ENCODE measurements at regions not wholly inside any gene's neighbourhood (a gene's known extent, or its start where the extent isn't known, plus 50 kb on each side); places are given as distances from the start of the nearest gene placed in this dataset.

DNA sequence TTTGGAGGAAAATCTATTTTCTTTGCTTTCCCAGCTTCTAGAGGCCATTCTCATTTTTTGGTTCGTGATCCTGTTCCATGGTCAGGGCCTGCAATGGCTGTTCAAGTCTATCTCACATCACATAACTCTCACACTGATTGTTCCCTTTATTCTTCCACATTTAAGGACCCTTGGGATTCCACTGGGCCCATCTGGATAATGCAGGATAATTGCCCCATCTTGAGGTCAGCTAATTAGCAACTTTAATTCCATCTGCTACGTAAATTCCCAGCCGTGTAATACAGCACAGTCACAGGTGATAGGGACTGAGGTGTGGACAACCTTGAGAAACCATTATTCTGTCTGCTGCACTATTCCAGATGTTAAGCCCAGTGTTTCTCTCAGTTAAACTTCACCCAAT is 311.6 kb upstream of the CNTN4 start:
- no peak overlapping the region for H3K14ac ChIP-seq (ENCODE audit: low read length in 2 of 2)

GRCh38 chr3:1792466-1792865 is 306.2 kb upstream of the CNTN4 start:
- no peak overlapping the region for H2BK12ac ChIP-seq (ENCODE audit: low read length in 2 of 2)
- no peaks in the 10 kb centered on the region for H3K36me3 ChIP-seq (ENCODE audit: control insufficient read depth in 1 of 2, insufficient read depth in 2 of 2, low read depth in 1 of 2, low read length in 2 of 2)
- H3K4me1 ChIP-seq (ENCODE audit: control insufficient read depth, insufficient read depth, low read depth, low read length), result no peaks in the 10 kb centered on the region
- H2BK5ac ChIP-seq (ENCODE audit: low read depth, low read length, poor library complexity, severe bottlenecking), result no peak overlapping the region
- H2BK15ac ChIP-seq (ENCODE audit: low read depth, poor library complexity, severe bottlenecking), result no peak overlapping the region
- no peak overlapping the region for H3K27ac ChIP-seq (ENCODE audit: low read length, poor library complexity, severe bottlenecking)
- H2AFZ ChIP-seq (ENCODE audit: low read depth, low read length), result no peak overlapping the region
- H3K4ac ChIP-seq (ENCODE audit: low read depth in 1 of 2, low read length in 2 of 2), result no peak overlapping the region
- no peaks in the 10 kb centered on the region for H3K27me3 ChIP-seq (ENCODE audit: control insufficient read depth in 1 of 2, insufficient read depth in 1 of 2, low read length in 2 of 2)
- H2AK5ac ChIP-seq (ENCODE audit: low read length, severe bottlenecking), result no peak overlapping the region
- H2BK120ac ChIP-seq (ENCODE audit: low read depth, low read length), result no peak overlapping the region
- H3K79me1 ChIP-seq (replicated peaks; ENCODE audit: low read length, poor library complexity, severe bottlenecking), result no peaks in the 10 kb centered on the region
- no peak overlapping the region for H3K9ac ChIP-seq (ENCODE audit: low read length)
- 98% methylated on average over 1 of the region's 2 CpGs for WGBS
- no peak overlapping the region for H3K4me3 ChIP-seq (ENCODE audit: insufficient read depth in 1 of 2, low read depth in 1 of 2, low read length in 2 of 2)
- H3K9me3 ChIP-seq (ENCODE audit: control insufficient read depth, low read length), result peaks cover 21% of the 10 kb centered on the region
- H3K18ac ChIP-seq (ENCODE audit: low read depth in 1 of 2, low read length in 2 of 2), result no peak overlapping the region
- no peak overlapping the region for H3K4me2 ChIP-seq (ENCODE audit: low read length, poor library complexity, severe bottlenecking)
- no peak for DNase-seq
- H4K8ac ChIP-seq (ENCODE audit: low read length), result no peak overlapping the region
- H4K91ac ChIP-seq (ENCODE audit: low read length), result no peak overlapping the region
- H3K23ac ChIP-seq (ENCODE audit: low read length in 2 of 2), result no peak overlapping the region
- no peak overlapping the region for H3K14ac ChIP-seq (ENCODE audit: low read length in 2 of 2)

More for the DNA sequence above, 311.6 kb upstream of the CNTN4 start:
- Histone ChIP-seq H3K18ac (ENCODE audit: low read depth in 1 of 2, low read length in 2 of 2) (no peak overlapping the region), H2BK120ac (ENCODE audit: low read depth, low read length) (no peak overlapping the region), H3K27ac (ENCODE audit: low read length, poor library complexity, severe bottlenecking) (no peak overlapping the region), H3K79me1 (replicated peaks; ENCODE audit: low read length, poor library complexity, severe bottlenecking) (no peaks in the 10 kb centered on the region), H2AFZ (ENCODE audit: low read depth, low read length) (no peak overlapping the region), H4K8ac (ENCODE audit: low read length) (no peak overlapping the region), H3K9ac (ENCODE audit: low read length) (no peak overlapping the region), H2AK5ac (ENCODE audit: low read length, severe bottlenecking) (no peak overlapping the region), H3K23ac (ENCODE audit: low read length in 2 of 2) (no peak overlapping the region), H4K91ac (ENCODE audit: low read length) (no peak overlapping the region), H2BK15ac (ENCODE audit: low read depth, poor library complexity, severe bottlenecking) (no peak overlapping the region), H3K4me3 (ENCODE audit: insufficient read depth in 1 of 2, low read depth in 1 of 2, low read length in 2 of 2) (no peak overlapping the region), H3K4me2 (ENCODE audit: low read length, poor library complexity, severe bottlenecking) (no peak overlapping the region), H2BK5ac (ENCODE audit: low read depth, low read length, poor library complexity, severe bottlenecking) (no peak overlapping the region), H3K4ac (ENCODE audit: low read depth in 1 of 2, low read length in 2 of 2) (no peak overlapping the region), H3K9me3 (ENCODE audit: control insufficient read depth, low read length) (peaks cover 15% of the 10 kb centered on the region), H3K27me3 (ENCODE audit: control insufficient read depth in 1 of 2, insufficient read depth in 1 of 2, low read length in 2 of 2) (no peaks in the 10 kb centered on the region), H3K36me3 (ENCODE audit: control insufficient read depth in 1 of 2, insufficient read depth in 2 of 2, low read depth in 1 of 2, low read length in 2 of 2) (no peaks in the 10 kb centered on the region), H3K4me1 (ENCODE audit: control insufficient read depth, insufficient read depth, low read depth, low read length) (no peaks in the 10 kb centered on the region), H2BK12ac (ENCODE audit: low read length in 2 of 2) (no peak overlapping the region)
- 78% methylated on average over 3 of the region's 3 CpGs for WGBS
- DNase-seq, result no peak

DNA sequence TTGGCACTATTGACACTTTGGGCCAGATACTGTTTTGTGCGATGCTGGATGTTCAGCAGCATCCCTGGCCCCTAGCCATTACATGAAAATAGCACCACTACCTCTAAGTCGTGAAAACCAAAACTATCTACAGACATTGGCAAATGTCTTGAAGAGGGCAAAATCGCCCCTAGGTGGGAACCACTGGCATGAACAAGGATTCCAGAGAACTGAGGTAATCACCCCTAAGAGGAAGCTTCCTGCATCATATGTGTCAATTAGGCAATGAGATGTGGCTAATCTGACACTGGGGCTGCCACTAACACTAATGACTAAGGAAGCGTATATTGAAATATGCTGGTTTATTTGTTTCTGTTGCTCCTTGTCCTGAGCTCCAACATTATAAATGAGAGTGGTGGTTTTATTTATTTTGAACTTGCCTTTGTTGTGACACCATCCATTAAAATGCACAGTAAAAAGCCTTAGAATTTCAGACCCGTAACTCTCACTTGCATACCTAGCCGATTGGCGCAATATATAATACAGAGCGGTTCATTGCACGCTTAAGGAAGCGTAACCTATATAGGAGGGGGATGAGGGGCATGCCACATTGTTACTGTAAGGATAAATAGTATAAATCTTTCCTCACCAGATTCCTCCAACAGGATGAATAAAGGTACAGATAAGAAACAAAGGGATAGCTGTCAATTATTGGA is 299.8 kb upstream of the CNTN4 start:
- Histone ChIP-seq H3K4me3 (ENCODE audit: insufficient read depth in 1 of 2, low read depth in 1 of 2, low read length in 2 of 2) (no peak overlapping the region), H3K79me1 (replicated peaks; ENCODE audit: low read length, poor library complexity, severe bottlenecking) (no peaks in the 10 kb centered on the region), H4K91ac (ENCODE audit: low read length) (no peak overlapping the region), H3K23ac (ENCODE audit: low read length in 2 of 2) (no peak overlapping the region), H2BK15ac (ENCODE audit: low read depth, poor library complexity, severe bottlenecking) (no peak overlapping the region), H3K36me3 (ENCODE audit: control insufficient read depth in 1 of 2, insufficient read depth in 2 of 2, low read depth in 1 of 2, low read length in 2 of 2) (no peaks in the 10 kb centered on the region), H2AK5ac (ENCODE audit: low read length, severe bottlenecking) (no peak overlapping the region), H2BK120ac (ENCODE audit: low read depth, low read length) (no peak overlapping the region), H2AFZ (ENCODE audit: low read depth, low read length) (no peak overlapping the region), H2BK12ac (ENCODE audit: low read length in 2 of 2) (no peak overlapping the region), H3K9ac (ENCODE audit: low read length) (no peak overlapping the region), H4K8ac (ENCODE audit: low read length) (no peak overlapping the region), H3K9me3 (ENCODE audit: control insufficient read depth, low read length) (peaks cover 17% of the 10 kb centered on the region), H3K27ac (ENCODE audit: low read length, poor library complexity, severe bottlenecking) (no peak overlapping the region), H3K27me3 (ENCODE audit: control insufficient read depth in 1 of 2, insufficient read depth in 1 of 2, low read length in 2 of 2) (no peaks in the 10 kb centered on the region), H2BK5ac (ENCODE audit: low read depth, low read length, poor library complexity, severe bottlenecking) (no peak overlapping the region), H3K4me1 (ENCODE audit: control insufficient read depth, insufficient read depth, low read depth, low read length) (no peaks in the 10 kb centered on the region), H3K4ac (ENCODE audit: low read depth in 1 of 2, low read length in 2 of 2) (no peak overlapping the region), H3K14ac (ENCODE audit: low read length in 2 of 2) (no peak overlapping the region), H3K18ac (ENCODE audit: low read depth in 1 of 2, low read length in 2 of 2) (no peak overlapping the region), H3K4me2 (ENCODE audit: low read length, poor library complexity, severe bottlenecking) (no peak overlapping the region)
- DNase-seq, result no peak
- WGBS, result 83% methylated on average over 7 of the region's 10 CpGs

DNA sequence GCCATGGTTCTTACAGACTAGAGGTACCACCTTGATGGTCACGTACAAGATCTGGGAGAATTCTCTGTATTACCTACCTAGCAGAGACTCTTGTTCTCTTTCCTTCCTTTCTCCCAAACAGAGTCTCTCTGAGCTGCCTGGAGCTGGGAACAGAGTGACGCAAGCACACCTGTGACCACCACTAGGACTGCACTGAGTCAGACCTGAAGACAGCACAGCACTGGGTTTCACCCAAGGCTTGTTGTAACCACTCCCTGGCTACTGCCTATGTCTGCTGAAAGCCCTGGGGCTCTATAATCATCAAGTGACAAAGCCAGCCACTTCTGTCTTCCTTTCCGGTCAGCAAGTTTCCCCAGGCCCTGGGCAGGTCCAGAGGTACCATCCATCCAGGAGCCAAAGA is 293.3 kb upstream of the CNTN4 start:
- 90% methylated on average over 3 of the region's 3 CpGs for WGBS
- no peak overlapping the region for H2BK120ac ChIP-seq (ENCODE audit: low read depth, low read length)

More for the DNA sequence above, 293.3 kb upstream of the CNTN4 start:
- Histone ChIP-seq H3K4ac (ENCODE audit: low read depth in 1 of 2, low read length in 2 of 2) (no peak overlapping the region), H2BK5ac (ENCODE audit: low read depth, low read length, poor library complexity, severe bottlenecking) (no peak overlapping the region), H2BK12ac (ENCODE audit: low read length in 2 of 2) (no peak overlapping the region), H3K36me3 (ENCODE audit: control insufficient read depth in 1 of 2, insufficient read depth in 2 of 2, low read depth in 1 of 2, low read length in 2 of 2) (no peaks in the 10 kb centered on the region), H3K9ac (ENCODE audit: low read length) (no peak overlapping the region), H3K4me2 (ENCODE audit: low read length, poor library complexity, severe bottlenecking) (no peak overlapping the region), H4K91ac (ENCODE audit: low read length) (no peak overlapping the region), H3K9me3 (ENCODE audit: control insufficient read depth, low read length) (peaks cover 43% of the 10 kb centered on the region), H3K14ac (ENCODE audit: low read length in 2 of 2) (no peak overlapping the region), H3K27ac (ENCODE audit: low read length, poor library complexity, severe bottlenecking) (no peak overlapping the region), H3K23ac (ENCODE audit: low read length in 2 of 2) (no peak overlapping the region), H2AFZ (ENCODE audit: low read depth, low read length) (no peak overlapping the region), H3K79me1 (replicated peaks; ENCODE audit: low read length, poor library complexity, severe bottlenecking) (no peaks in the 10 kb centered on the region), H3K4me3 (ENCODE audit: insufficient read depth in 1 of 2, low read depth in 1 of 2, low read length in 2 of 2) (no peak overlapping the region), H3K4me1 (ENCODE audit: control insufficient read depth, insufficient read depth, low read depth, low read length) (no peaks in the 10 kb centered on the region), H3K18ac (ENCODE audit: low read depth in 1 of 2, low read length in 2 of 2) (no peak overlapping the region), H2AK5ac (ENCODE audit: low read length, severe bottlenecking) (no peak overlapping the region), H2BK15ac (ENCODE audit: low read depth, poor library complexity, severe bottlenecking) (no peak overlapping the region), H4K8ac (ENCODE audit: low read length) (no peak overlapping the region), H3K27me3 (ENCODE audit: control insufficient read depth in 1 of 2, insufficient read depth in 1 of 2, low read length in 2 of 2) (no peaks in the 10 kb centered on the region)
- no peak for DNase-seq
